ENCODE measurements at regions not wholly inside any gene's neighbourhood (a gene's known extent, or its start where the extent isn't known, plus 50 kb on each side); places are given as distances from the start of the nearest gene placed in this dataset.

DNA sequence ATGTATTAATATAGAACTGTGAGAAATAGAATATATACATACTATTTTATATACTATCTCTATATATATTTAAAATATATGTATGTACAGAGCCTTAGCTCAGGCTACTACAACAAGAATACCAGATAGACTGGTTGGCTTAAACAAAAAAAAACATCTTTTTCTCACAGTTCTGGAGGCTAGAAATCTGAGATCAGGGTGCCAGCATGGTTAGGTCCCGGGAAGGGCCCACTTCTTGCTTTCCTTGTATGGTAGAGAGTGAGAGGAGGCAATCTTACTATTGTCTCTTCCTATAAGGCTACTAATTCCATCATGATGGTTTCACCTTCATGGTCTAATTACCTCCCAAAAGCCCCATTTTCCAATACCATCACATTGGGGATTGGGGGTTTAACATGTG, 613.0 kb downstream of the ZNF608 start:
- TF ChIP-seq POLR2AphosphoS5 (IDR thresholded peaks at IDR 0.05; ENCODE audit: insufficient read depth, low read depth, low read length) (no peak), JUN (IDR thresholded peaks at IDR 0.05; ENCODE audit: borderline replicate concordance, insufficient read depth, insufficient read length, low read depth) (no peak), POLR2A (IDR thresholded peaks at IDR 0.05; ENCODE audit: low read depth, low read length) (no peak), MYC (IDR thresholded peaks at IDR 0.05; ENCODE audit: low read depth, low read length) (no peak)
- TF ChIP-seq, protein P1, sequence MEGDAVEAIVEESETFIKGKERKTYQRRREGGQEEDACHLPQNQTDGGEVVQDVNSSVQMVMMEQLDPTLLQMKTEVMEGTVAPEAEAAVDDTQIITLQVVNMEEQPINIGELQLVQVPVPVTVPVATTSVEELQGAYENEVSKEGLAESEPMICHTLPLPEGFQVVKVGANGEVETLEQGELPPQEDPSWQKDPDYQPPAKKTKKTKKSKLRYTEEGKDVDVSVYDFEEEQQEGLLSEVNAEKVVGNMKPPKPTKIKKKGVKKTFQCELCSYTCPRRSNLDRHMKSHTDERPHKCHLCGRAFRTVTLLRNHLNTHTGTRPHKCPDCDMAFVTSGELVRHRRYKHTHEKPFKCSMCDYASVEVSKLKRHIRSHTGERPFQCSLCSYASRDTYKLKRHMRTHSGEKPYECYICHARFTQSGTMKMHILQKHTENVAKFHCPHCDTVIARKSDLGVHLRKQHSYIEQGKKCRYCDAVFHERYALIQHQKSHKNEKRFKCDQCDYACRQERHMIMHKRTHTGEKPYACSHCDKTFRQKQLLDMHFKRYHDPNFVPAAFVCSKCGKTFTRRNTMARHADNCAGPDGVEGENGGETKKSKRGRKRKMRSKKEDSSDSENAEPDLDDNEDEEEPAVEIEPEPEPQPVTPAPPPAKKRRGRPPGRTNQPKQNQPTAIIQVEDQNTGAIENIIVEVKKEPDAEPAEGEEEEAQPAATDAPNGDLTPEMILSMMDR (IDR thresholded peaks at IDR 0.05; ENCODE audit: extremely low read depth in 1 of 2, insufficient read depth in 1 of 2, low read depth in 1 of 2, low read length in 2 of 2): no peak

All from endothelial cell of umbilical vein (primary cell).